ENCODE measurements at regions not wholly inside any gene's neighbourhood (a gene's known extent, or its start where the extent isn't known, plus 50 kb on each side); places are given as distances from the start of the nearest gene placed in this dataset.

GRCh38 chr10:89861584-89862301 lies 160.4 kb downstream of the KIF20B start:
- no peak for TF ChIP-seq CTCF (IDR thresholded peaks at IDR 0.05)
- TF ChIP-seq POLR2A (IDR thresholded peaks at IDR 0.05), result no peak

Data from body of pancreas (tissue), 4 donors.